Fibroblast of the aortic adventitia (primary cell): ENCODE measurements at regions not wholly inside any gene's neighbourhood (a gene's known extent, or its start where the extent isn't known, plus 50 kb on each side); places are given as distances from the start of the nearest gene placed in this dataset.
A peak's percentile ranks its signal among the peaks of the same experiment; 100 is the strongest.

Source experiments
- DNase-seq: peaks from one replicate; pipeline ENCODE4 v3.0.0-alpha.2; 2010; ENCODE audit warnings: low read depth
- H3K4me3 ChIP-seq: 2 replicates; pipeline ENCODE4 v1.5.1; 2011; ENCODE audit warnings: low read depth, mild to moderate bottlenecking, control low read depth, low read length, moderate library complexity
- CTCF ChIP-seq: IDR thresholded peaks from 2 replicates; pipeline ENCODE4 v1.5.1; 2011; ENCODE audit warnings: mild to moderate bottlenecking, low read length, control low read depth, inconsistent platforms; ENCODE audit not compliant: insufficient read depth

GRCh38 chr7:19587291-19587690, 121.5 kb downstream of the POLR1F start:
- no peak overlapping the region for H3K4me3 ChIP-seq
- no peak for DNase-seq
- TF ChIP-seq CTCF, result no peak

GRCh38 chr7:19585761-19586160, 123.1 kb downstream of the POLR1F start:
- DNase-seq, result no peak
- no peak overlapping the region for H3K4me3 ChIP-seq
- TF ChIP-seq CTCF, result no peak

- TF ChIP-seq CTCF, result no peak
- no peak for DNase-seq
- H3K4me3 ChIP-seq, result no peak overlapping the region
Measured at GRCh38 chr7:19575909-19576557, 132.8 kb downstream of the POLR1F start.

- H3K4me3 ChIP-seq, result no peak overlapping the region
- no peak for TF ChIP-seq CTCF
- DNase-seq, result no peak
Measured at GRCh38 chr7:19574131-19574530, 134.7 kb downstream of the POLR1F start.

- H3K4me3 ChIP-seq, result no peak overlapping the region
- no peak for TF ChIP-seq CTCF
- DNase-seq, result peak; percentile 6
Measured at GRCh38 chr7:19572566-19572965, 136.3 kb downstream of the POLR1F start.

- DNase-seq, result no peak
- no peak for TF ChIP-seq CTCF
- H3K4me3 ChIP-seq, result no peak overlapping the region
Measured at GRCh38 chr7:19567011-19567410, 141.8 kb downstream of the POLR1F start.

GRCh38 chr7:19565602-19566001, 143.2 kb downstream of the POLR1F start:
- H3K4me3 ChIP-seq, result no peak overlapping the region
- no peak for TF ChIP-seq CTCF
- no peak for DNase-seq
